GM13976 (cell line): ENCODE measurements at regions not wholly inside any gene's neighbourhood (a gene's known extent, or its start where the extent isn't known, plus 50 kb on each side); places are given as distances from the start of the nearest gene placed in this dataset.

Experiments used
- DNase-seq: peaks from one replicate; pipeline ENCODE4 v3.0.0; 2012; ENCODE audit warnings: low spot score
- CTCF ChIP-seq: IDR thresholded peaks from 2 replicates; pipeline ENCODE4 v1.5.1; 2012; ENCODE audit warnings: borderline replicate concordance, mild to moderate bottlenecking; ENCODE audit not compliant: insufficient read depth; ENCODE audit errors: extremely low read depth, missing control alignments, control extremely low read depth
- in situ Hi-C: fragments of 300-500 bp; cut with MboI; formaldehyde crosslinking; loops from one replicate; pipeline ENCODE4 v1.12.0; 2022; ENCODE audit warnings: low sequenced_read_pairs, mixed read lengths, inconsistent platforms; ENCODE audit not compliant: unreplicated experiment

- DNase-seq = no peak
- in situ Hi-C loops = no loop called here
- TF ChIP-seq CTCF = no peak
Observed at GRCh38 chr5:4781299-4781698, 358.8 kb upstream of the ADAMTS16 start.

- no peak for TF ChIP-seq CTCF
Observed at GRCh38 chr5:4785971-4786370, 354.2 kb upstream of the ADAMTS16 start.

GRCh38 chr5:4797445-4797844 is 342.7 kb upstream of the ADAMTS16 start:
- no peak for DNase-seq
- no peak for TF ChIP-seq CTCF
- in situ Hi-C loops = no loop called here

More at GRCh38 chr5:4785971-4786370, 354.2 kb upstream of the ADAMTS16 start:
- in situ Hi-C loops = no loop called here
- DNase-seq = no peak

GRCh38 chr5:4802044-4802443 is 338.1 kb upstream of the ADAMTS16 start:
- in situ Hi-C loops = no loop called here
- no peak for TF ChIP-seq CTCF
- DNase-seq = no peak

- in situ Hi-C loops = no loop called here
- no peak for DNase-seq
- TF ChIP-seq CTCF = no peak
Observed at GRCh38 chr5:4804691-4805360, 335.3 kb upstream of the ADAMTS16 start.

- in situ Hi-C loops = no loop called here
- TF ChIP-seq CTCF = no peak
Observed at GRCh38 chr5:4815002-4815401, 325.1 kb upstream of the ADAMTS16 start.

More at GRCh38 chr5:4815002-4815401, 325.1 kb upstream of the ADAMTS16 start:
- no peak for DNase-seq
